Esophagus squamous epithelium (tissue), 4 donors: ENCODE measurements at regions not wholly inside any gene's neighbourhood (a gene's known extent, or its start where the extent isn't known, plus 50 kb on each side); places are given as distances from the start of the nearest gene placed in this dataset.

ENCODE experiments used
- POLR2A ChIP-seq, 4 donors: fragments of 450-650 bp; IDR thresholded peaks; one replicate each; pipeline ENCODE4 v1.6.1; 2017; ENCODE audit warnings: antibody characterized with exemption in 4 of 4, mild to moderate bottlenecking in 4 of 4, moderate library complexity in 3 of 4
- TF ChIP-seq, protein P1 (sequence below), 6 experiments: fragments of 450-650 bp in 4 of 6; fragments of 200-600 bp in 2 of 6; sonication (generic) in 2 of 6; IDR thresholded peaks; one replicate each; pipeline ENCODE4 v1.5.1; 2016 to 2019; ENCODE audit warnings: antibody characterized with exemption in 6 of 6, mild to moderate bottlenecking in 4 of 6, moderate library complexity in 4 of 6

DNA sequence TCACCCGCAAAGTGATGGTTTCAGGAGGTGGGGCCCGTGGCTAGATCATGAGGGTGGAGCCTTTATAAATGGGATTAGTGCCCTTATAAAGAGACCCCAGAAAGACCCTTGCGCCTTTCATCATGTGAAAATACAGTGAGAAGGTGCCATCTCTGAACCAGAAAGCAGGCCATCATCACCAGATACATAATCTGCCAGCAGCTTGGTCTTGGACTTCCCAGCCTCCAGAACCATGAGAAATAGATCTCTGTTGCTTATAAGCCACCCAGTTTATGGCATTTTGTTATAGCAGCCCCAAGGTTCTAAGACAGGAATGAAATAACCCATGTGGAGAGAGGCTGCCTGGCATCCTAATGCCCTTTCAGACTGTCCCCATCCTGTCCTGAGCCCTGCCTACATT, 127.8 kb upstream of the SMAD3 start:
- TF ChIP-seq, protein P1, sequence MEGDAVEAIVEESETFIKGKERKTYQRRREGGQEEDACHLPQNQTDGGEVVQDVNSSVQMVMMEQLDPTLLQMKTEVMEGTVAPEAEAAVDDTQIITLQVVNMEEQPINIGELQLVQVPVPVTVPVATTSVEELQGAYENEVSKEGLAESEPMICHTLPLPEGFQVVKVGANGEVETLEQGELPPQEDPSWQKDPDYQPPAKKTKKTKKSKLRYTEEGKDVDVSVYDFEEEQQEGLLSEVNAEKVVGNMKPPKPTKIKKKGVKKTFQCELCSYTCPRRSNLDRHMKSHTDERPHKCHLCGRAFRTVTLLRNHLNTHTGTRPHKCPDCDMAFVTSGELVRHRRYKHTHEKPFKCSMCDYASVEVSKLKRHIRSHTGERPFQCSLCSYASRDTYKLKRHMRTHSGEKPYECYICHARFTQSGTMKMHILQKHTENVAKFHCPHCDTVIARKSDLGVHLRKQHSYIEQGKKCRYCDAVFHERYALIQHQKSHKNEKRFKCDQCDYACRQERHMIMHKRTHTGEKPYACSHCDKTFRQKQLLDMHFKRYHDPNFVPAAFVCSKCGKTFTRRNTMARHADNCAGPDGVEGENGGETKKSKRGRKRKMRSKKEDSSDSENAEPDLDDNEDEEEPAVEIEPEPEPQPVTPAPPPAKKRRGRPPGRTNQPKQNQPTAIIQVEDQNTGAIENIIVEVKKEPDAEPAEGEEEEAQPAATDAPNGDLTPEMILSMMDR (IDR thresholded peaks at IDR 0.05): no peak
- TF ChIP-seq POLR2A (IDR thresholded peaks at IDR 0.05): no peak
